K562 (cell line): ENCODE measurements at regions not wholly inside any gene's neighbourhood (a gene's known extent, or its start where the extent isn't known, plus 50 kb on each side); places are given as distances from the start of the nearest gene placed in this dataset.

Experiments used
- CCAR2 ChIP-seq: fragments of 200-400 bp; formaldehyde crosslinking; IDR thresholded peaks from 2 replicates; pipeline ENCODE4 v1.6.1; 2017; ENCODE audit warnings: mild to moderate bottlenecking, low read depth, low read length
- EHMT2 ChIP-seq: fragments of 450-650 bp; IDR thresholded peaks from 2 replicates; pipeline ENCODE4 v1.6.1; 2018; ENCODE audit warnings: antibody characterized with exemption
- MAFF ChIP-seq: IDR thresholded peaks from 2 replicates; pipeline ENCODE4 v1.6.1; 2012; ENCODE audit warnings: low read length, improper control_type of control experiment
- NFE2 ChIP-seq: IDR thresholded peaks from 2 replicates; pipeline ENCODE4 v1.6.1; 2014; ENCODE audit warnings: antibody characterized with exemption, low read depth
- PKNOX1 ChIP-seq: fragments of 450-650 bp; IDR thresholded peaks from 2 replicates; pipeline ENCODE4 v1.6.1; 2016
- PREB ChIP-seq: sonication (generic); formaldehyde crosslinking; IDR thresholded peaks from 2 replicates; pipeline ENCODE4 v1.8.1; 2023; ENCODE audit warnings: mild to moderate bottlenecking, missing genetic modification reagents
- SMARCC2 ChIP-seq: fragments of 450-650 bp; IDR thresholded peaks from 2 replicates; pipeline ENCODE4 v1.6.1; 2017; ENCODE audit warnings: antibody characterized with exemption, moderate library complexity, mild to moderate bottlenecking, low read depth
- SNAPC5 ChIP-seq: fragments of 250-450 bp; sonication (Bioruptor Pico); IDR thresholded peaks from 2 replicates; pipeline ENCODE4 v1.8.0; 2021; ENCODE audit warnings: moderate library complexity, mild to moderate bottlenecking, inconsistent platforms
- STAG1 ChIP-seq: sonication (generic); formaldehyde crosslinking; IDR thresholded peaks from 2 replicates; pipeline ENCODE4 v1.5.0; 2020; ENCODE audit warnings: missing genetic modification reagents, borderline replicate concordance
- ZBTB33 ChIP-seq: sonication (generic); formaldehyde crosslinking; IDR thresholded peaks from 2 replicates; pipeline ENCODE4 v1.8.1; 2023; ENCODE audit warnings: mild to moderate bottlenecking, missing genetic modification reagents
- ZNF184 ChIP-seq: sonication (generic); formaldehyde crosslinking; IDR thresholded peaks from 2 replicates; pipeline ENCODE4 v1.5.0; 2020; ENCODE audit warnings: missing genetic modification reagents
- ZNF589 ChIP-seq: fragments of 200-800 bp; sonication (Bioruptor generic); IDR thresholded peaks from 2 replicates; pipeline ENCODE4 v1.6.1; 2016; ENCODE audit warnings: low read depth, missing genetic modification characterization, missing compliant biosample characterization
- ZNF764 ChIP-seq: fragments of 250-450 bp; sonication (Bioruptor Pico); IDR thresholded peaks from 2 replicates; pipeline ENCODE4 v1.4.0; 2020; ENCODE audit warnings: low read depth, mild to moderate bottlenecking, moderate library complexity
- TF ChIP-seq, protein P1 (sequence below): sonication (generic); formaldehyde crosslinking; IDR thresholded peaks from 2 replicates; pipeline ENCODE4 v1.8.0; 2022; ENCODE audit warnings: mild to moderate bottlenecking, missing genetic modification reagents
- TF ChIP-seq, protein P2 (sequence below): sonication (generic); formaldehyde crosslinking; IDR thresholded peaks from 2 replicates; pipeline ENCODE4 v1.8.1; 2022; ENCODE audit warnings: missing genetic modification reagents
- TF ChIP-seq, protein P3 (sequence below): sonication (generic); formaldehyde crosslinking; IDR thresholded peaks from 2 replicates; pipeline ENCODE4 v1.8.0; 2022; ENCODE audit warnings: mild to moderate bottlenecking, missing genetic modification reagents

DNA sequence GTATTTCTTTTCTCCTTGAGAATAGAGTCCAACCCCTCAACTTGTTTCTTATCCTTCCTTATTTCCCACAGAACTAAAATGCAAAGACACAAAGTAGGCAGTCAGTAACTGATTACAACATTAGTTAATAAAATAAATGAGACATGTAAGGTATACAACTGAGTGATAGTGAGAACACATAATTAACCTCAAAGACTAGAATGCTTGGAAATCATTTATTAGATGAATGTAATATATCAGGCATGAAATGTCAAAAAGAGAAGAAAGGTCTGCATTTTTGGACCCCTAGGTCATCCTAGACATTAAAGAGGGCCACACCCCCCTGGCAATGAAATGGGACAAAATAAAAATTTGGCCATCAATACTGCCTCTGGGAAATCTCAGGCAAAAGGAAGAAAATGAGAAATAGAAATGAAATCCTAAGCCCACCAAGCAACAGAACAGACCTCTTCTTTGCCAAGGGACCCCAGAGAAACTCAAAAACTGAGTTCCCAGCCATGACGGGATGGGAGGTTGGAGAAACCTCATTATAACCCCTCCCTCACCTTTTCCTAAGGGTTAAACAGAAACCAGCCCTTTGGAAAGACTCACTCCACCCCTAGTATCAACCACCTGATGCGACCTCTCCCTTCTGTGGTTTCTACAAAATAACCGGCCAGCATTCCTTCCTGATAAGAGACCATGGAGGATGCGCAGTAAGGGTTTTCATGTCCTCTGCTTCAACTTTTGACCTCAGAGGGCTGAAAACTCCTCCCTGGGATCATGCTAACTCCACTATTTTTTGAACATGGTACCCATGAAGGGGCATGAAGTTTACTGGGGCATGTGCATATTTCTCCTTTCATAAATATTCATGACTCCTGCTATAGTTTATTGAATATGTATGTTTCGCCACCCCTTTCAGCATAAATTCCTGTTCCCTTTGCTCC is 90.0 kb upstream of the EXOC1L start (continued):
- TF ChIP-seq, protein P1, sequence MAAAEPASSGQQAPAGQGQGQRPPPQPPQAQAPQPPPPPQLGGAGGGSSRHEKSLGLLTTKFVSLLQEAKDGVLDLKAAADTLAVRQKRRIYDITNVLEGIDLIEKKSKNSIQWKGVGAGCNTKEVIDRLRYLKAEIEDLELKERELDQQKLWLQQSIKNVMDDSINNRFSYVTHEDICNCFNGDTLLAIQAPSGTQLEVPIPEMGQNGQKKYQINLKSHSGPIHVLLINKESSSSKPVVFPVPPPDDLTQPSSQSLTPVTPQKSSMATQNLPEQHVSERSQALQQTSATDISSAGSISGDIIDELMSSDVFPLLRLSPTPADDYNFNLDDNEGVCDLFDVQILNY (CRISPR knock-in tag), result no peak
- TF ChIP-seq, protein P2, sequence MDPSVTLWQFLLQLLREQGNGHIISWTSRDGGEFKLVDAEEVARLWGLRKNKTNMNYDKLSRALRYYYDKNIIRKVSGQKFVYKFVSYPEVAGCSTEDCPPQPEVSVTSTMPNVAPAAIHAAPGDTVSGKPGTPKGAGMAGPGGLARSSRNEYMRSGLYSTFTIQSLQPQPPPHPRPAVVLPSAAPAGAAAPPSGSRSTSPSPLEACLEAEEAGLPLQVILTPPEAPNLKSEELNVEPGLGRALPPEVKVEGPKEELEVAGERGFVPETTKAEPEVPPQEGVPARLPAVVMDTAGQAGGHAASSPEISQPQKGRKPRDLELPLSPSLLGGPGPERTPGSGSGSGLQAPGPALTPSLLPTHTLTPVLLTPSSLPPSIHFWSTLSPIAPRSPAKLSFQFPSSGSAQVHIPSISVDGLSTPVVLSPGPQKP (CRISPR knock-in tag), result no peak
- TF ChIP-seq NFE2 (no peak; the same call in 1 of the 2 replicates), ZNF589 (CRISPR knock-in tag) (no peak), PREB (CRISPR knock-in tag) (no peak), CCAR2 (no peak), ZBTB33 (no peak), PKNOX1 (no peak), SNAPC5 (CRISPR knock-in tag) (no peak), SMARCC2 (no peak; the same call in 1 of the 2 replicates), ZNF184 (CRISPR knock-in tag) (no peak), MAFF (no peak), ZNF764 (CRISPR knock-in tag) (no peak), STAG1 (CRISPR knock-in tag) (no peak), EHMT2 (peak; percentile 72)
- TF ChIP-seq, protein P3, sequence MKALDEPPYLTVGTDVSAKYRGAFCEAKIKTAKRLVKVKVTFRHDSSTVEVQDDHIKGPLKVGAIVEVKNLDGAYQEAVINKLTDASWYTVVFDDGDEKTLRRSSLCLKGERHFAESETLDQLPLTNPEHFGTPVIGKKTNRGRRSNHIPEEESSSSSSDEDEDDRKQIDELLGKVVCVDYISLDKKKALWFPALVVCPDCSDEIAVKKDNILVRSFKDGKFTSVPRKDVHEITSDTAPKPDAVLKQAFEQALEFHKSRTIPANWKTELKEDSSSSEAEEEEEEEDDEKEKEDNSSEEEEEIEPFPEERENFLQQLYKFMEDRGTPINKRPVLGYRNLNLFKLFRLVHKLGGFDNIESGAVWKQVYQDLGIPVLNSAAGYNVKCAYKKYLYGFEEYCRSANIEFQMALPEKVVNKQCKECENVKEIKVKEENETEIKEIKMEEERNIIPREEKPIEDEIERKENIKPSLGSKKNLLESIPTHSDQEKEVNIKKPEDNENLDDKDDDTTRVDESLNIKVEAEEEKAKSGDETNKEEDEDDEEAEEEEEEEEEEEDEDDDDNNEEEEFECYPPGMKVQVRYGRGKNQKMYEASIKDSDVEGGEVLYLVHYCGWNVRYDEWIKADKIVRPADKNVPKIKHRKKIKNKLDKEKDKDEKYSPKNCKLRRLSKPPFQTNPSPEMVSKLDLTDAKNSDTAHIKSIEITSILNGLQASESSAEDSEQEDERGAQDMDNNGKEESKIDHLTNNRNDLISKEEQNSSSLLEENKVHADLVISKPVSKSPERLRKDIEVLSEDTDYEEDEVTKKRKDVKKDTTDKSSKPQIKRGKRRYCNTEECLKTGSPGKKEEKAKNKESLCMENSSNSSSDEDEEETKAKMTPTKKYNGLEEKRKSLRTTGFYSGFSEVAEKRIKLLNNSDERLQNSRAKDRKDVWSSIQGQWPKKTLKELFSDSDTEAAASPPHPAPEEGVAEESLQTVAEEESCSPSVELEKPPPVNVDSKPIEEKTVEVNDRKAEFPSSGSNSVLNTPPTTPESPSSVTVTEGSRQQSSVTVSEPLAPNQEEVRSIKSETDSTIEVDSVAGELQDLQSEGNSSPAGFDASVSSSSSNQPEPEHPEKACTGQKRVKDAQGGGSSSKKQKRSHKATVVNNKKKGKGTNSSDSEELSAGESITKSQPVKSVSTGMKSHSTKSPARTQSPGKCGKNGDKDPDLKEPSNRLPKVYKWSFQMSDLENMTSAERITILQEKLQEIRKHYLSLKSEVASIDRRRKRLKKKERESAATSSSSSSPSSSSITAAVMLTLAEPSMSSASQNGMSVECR (CRISPR knock-in tag), result no peak
